ENCODE measurements at regions not wholly inside any gene's neighbourhood (a gene's known extent, or its start where the extent isn't known, plus 50 kb on each side); places are given as distances from the start of the nearest gene placed in this dataset.

DNA sequence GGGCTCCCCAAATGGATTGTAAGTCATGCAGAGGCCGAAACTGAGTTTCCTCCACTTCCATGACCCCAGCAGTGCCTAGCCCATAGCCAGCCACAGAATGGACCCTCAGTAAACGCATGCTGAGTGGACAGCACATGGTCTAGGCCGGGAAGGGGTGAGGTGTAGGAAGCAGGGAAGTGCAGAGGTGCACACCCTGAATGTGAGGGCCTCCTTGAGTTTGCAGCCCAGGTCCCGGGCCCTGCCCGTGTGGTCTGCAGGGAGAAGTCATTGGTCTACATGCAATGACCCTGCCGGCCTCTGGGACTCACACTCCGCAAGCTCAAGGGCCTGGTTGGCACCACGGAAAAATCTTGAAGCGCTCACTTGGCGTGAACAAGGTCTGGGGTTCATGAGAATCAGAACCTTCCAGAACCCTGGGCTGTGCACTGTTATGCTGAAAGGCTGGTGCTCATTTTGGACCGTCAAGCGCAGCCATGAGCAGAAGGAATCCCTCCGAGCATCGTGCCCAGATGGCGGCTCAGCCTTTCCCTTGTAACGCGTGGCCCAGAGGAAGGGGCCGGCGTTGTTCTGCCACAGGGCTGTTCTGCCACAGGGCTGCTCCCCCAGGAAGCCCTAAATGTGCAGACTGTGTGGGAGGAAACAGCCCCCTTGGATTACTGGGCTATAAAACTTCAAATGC, 66.4 kb downstream of the PSMG1 start:
- TF ChIP-seq, protein P1, sequence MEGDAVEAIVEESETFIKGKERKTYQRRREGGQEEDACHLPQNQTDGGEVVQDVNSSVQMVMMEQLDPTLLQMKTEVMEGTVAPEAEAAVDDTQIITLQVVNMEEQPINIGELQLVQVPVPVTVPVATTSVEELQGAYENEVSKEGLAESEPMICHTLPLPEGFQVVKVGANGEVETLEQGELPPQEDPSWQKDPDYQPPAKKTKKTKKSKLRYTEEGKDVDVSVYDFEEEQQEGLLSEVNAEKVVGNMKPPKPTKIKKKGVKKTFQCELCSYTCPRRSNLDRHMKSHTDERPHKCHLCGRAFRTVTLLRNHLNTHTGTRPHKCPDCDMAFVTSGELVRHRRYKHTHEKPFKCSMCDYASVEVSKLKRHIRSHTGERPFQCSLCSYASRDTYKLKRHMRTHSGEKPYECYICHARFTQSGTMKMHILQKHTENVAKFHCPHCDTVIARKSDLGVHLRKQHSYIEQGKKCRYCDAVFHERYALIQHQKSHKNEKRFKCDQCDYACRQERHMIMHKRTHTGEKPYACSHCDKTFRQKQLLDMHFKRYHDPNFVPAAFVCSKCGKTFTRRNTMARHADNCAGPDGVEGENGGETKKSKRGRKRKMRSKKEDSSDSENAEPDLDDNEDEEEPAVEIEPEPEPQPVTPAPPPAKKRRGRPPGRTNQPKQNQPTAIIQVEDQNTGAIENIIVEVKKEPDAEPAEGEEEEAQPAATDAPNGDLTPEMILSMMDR (IDR thresholded peaks at IDR 0.05; ENCODE audit: poor library complexity): no peak
- no peak for TF ChIP-seq EZH2 (IDR thresholded peaks at IDR 0.05; ENCODE audit: borderline replicate concordance)
